ENCODE measurements at regions not wholly inside any gene's neighbourhood (a gene's known extent, or its start where the extent isn't known, plus 50 kb on each side); places are given as distances from the start of the nearest gene placed in this dataset.
"Not testable (repeated sequence)": the region's sequence is repeated elsewhere in the genome, so short reads cannot be mapped to it uniquely, and the experiment has no call there.

DNA sequence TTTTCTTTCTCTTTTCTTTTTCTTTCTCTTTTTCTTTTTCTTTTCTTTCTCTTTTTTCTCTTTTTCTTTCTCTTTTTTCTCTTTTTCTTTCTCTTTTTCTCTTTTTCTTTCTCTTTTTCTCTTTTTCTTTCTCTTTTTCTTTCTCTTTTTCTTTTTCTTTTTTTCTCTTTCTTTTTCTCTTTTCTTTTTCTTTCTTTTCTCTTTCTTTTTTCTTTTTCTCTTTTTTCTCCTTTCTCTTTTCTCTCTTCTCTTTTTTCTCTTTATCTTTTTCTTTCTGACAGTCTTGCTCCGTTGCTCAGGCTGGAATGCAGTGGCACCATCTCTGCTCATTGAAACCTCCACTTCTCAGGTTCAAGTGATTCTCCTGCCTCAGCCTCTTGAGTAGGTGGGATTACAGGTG lies 335.7 kb downstream of the SQOR start:
- no peak for DNase-seq

DNA sequence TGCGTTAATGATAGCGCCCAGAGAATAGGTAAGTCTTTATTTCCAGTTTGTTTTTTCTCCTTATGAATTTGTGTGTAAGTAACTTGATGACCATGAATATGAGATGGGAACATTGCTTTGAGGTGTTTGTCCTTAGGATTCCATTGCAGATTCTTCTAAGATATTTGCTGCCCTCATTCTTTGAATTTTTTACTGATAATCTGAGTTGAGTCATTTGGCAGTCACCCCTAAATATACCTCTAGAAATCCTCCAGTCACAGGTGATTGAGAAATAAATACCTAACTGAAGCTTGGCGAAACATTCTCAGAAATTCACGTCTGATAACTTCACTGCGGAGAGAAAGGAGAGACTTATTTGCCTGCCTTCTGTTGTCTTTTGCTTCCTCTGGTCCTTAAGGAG lies 345.5 kb downstream of the SQOR start:
- no peak for DNase-seq

DNA sequence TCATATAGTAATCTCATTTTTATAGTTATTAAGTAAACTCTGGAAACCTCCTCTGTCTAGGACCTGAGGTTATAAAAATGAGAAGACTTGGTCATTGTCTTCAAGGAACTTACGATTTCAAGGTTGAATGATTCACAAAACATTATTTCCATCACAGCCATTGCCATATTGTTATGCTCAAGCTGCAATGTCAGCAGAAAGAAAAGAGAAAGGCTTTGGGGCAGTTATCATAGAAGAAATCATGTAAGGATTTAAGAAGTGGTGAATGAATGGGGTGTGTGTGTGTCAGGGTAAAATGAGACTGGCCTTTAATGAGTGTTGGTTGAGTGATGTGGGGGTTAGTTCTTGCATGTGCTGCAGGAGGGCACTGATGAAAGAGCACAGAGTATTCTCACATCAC lies 346.8 kb downstream of the SQOR start:
- no peak for DNase-seq

DNA sequence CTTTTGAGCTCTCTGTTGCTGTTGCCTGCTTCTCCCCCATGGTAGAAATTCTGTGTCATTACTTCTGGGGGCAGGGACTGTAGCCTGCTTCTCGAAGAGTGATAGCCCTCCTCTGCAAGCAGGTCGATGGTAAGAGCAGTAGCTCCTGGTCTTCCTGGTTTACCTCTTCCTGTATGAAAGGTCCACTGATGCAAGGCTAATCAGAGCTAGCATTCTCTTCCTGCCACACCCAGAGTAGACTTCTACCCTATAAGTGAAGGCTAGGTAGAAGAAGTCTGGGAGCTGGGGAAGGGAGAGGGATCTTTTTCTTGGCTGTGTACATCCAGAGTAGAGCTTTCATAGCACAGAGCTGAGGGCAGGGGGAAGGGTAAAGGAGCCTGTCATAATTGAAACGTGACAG lies 357.0 kb downstream of the SQOR start:
- DNase-seq, result no peak

DNA sequence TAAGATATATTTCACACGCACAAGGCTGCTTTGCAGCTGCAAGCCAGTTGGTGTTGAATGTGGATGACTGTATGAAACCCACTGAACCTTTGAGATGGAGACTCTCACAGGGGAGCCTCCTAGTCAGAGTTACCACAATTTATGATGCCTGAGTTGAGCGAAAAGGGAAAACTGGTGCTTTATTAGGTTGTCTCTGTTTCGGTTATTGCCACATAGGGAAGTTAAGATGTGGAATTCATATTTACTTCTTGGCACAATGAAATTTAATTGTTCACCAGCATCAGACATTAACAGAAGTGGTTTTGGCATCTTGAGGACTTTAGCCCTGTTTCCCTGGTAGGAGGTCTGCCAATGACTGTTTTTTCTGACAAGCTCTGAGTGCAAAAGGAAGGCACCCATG lies 358.2 kb downstream of the SQOR start:
- no peak for DNase-seq

DNA sequence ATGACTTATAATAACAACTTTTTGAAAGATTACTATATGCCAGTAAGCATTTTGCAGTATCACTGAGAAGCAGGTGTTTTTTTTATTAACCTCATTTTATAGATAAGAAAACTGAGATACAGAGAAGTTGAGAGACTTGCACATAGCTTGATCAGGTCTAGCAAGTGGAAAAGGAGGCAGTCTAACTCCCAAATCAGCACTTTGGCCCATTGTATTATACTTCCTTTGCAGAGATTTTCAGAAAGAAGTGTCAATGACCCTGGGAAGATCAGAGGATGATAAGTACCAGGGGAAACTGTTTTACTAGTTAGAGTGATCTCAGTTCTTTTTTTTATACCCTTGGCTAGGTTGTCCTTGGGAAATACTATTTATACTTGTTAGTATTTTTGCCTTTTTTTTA lies 358.7 kb downstream of the SQOR start:
- DNase-seq, result no peak

DNA sequence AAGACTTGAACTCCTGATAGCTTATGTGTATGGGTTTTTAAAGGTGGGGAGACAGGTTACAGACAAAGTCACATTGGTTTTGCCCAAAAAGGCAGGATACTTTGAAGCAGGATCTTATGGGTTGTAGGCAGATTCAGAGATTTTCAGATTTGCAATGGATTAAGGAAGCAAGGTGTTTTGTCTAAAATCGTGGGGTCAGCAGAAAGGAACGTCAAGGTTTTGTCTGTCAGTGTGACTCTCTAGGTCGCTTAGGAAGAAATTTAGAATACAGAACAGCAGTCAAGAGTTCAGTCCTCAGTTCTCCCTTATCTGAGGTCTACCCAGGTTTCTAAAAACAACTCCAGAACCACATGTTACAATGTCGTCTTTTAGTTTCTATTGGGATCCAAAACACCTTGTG lies 361.0 kb downstream of the SQOR start:
- DNase-seq, result no peak

DNA sequence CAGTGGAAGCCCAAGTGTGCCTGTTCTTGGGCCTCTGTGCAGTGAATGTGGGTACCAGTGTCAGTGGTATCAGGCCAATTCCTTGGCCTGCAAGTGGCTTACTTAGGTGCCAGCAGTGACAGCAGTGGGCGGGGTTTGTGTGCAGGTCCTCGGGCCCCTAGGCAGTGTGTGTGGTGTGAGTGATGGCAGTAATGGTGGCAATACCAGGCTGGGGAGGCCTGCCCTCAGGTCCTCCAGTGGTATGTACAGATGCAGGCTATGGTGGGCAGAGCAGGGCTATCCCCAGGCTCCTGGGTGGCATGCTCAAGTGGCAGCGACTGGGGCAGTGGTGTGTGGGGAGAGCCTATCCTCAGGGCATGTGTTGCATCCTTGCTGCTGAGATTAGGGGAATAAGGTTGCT lies 379.7 kb downstream of the SQOR start:
- no peak for DNase-seq

DNA sequence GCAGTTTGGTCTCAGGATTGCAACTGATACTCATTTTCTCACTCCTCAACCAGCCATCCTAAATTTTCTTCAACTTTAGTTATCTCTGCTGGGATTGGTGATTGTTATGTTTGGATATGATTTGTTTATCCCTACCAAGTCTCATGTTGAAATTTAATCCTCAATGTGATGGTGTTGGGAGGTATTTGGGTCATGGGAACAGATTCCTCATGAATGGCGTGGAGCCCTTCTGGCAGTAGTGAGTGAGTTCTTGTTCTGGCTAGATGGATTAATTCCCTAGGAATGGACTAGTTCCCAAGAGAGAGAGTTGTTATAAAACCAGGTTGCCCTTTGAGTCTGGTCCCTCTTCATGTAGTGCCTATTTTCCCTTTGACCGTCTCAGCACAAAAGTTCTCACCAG lies 399.9 kb downstream of the SQOR start:
- no peak for DNase-seq

DNA sequence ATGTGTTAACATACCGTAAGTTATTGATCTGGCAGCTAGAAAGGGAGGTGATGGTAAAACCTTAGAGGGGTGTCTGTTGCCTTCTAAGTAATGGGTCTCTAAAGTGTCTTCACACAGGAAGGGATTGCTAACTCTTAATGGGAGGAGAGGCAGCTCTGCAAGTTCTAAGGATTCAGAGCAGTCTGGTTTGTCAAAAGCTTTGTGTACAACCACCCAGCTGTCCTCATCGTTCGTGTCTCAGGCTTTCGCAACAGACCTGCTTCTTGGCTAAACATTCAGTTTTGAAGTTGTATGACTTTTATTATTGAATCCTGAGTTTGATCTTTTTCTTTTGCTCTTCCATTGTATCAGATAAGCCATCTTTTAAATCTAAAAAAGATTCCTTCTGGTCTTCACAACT lies 404.9 kb downstream of the SQOR start:
- no peak for DNase-seq

DNA sequence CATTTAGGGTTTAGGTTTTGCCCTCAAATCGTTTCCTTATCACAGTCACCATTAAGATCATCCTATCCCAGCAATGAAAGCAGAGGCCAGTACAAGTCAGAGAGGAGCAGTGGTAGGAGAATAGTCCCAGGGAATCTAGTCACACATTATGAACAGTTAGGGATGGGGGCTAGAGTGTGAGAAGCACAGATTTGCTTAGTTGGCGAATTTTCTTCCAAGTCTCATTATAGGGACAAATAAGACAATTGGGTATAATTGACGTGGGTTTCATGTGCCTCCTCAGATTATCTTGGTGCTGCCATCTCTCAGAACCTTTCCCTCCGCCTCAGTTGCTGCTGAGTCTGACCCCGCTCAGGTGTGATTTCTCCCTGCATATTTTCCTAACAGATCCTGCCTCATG lies 407.1 kb downstream of the SQOR start:
- DNase-seq, result no peak

DNA sequence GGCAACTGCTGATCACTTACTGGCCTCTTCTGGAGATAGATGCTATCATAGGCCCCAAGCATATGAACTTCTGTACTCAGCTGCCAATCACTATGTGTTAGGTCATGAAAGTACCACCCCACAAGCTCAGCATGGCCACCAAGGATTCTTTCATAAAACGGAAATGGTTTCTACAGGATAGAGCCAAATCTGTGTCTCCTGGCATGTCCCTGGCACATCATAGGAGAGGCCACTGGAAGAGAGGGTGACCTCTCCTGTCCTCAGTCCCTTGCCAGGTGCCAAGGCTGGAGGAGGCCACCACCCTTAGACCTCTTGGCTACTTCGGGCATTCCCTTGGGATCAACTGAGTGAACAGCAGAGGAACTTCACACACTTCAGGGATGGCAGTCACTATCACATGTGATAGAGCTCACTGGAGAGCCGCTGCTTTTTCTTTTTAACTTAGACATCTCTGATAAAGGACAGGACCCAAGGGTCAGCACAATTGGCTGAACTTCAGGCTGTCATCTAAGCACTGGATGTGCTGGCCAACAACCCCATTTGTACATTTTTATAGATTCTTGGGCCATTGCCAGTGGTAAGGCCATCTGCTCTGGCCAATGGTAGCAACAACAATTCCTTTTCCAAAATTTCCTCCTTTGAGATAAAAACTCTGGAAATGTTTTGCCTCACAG lies 425.2 kb downstream of the SQOR start:
- DNase-seq, result no peak

DNA sequence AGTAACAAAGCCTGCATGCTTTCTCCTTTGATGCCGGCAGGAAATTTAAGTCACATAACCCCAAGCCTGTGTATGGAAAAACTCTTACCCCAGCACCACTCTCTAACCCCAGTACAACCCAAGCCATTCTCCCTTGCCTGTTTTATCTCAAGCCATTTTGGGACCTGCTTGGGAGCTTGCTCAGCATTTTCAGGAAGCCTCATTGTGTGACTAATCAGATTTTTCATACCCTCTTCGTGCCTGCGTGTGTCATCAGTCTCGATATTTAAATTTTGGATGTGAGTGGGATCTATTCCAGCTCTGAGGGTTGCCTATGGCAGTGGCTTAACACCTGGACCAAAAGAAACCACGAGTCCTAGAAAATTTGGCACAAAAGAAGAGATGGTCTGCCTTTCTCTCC lies 426.2 kb downstream of the SQOR start:
- no peak for DNase-seq

DNA sequence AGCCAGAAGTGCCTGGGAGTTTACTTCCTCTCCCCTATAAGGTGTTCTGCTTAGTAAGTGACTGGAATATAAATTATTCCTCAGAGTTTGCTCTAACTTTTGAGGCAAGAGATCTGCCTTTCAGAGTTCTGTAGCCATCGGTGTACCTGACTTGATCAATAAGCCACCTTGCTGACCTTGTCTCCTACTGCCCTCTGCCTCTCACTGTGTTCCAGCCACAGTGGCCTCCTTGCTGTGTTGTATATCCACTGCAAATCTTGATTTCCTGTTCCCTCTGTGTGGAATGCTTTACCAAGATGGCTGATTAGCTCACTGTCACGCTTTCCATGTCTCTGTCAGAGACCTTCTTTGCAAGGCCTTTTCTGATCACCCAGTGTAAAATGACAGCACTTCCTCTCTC lies 442.4 kb downstream of the SQOR start:
- no peak for DNase-seq

DNA sequence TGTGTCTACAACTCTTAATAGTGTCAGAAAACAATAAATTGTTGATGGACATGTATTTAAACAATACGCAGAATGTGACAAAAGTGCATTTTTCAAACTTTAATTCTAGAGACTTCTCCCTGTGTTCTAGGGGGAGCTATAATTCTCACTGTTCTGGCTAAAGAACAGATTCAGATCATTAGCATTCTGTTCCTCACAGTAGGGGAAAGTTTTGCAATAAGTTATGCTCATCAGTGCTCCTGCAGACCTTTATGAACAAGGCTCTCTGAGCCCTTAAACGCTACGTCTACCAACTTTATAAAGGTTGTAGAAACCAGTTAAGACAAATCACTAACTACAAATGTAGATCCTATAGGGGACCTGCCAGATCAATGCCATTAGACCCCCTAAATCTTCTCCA lies 444.2 kb downstream of the SQOR start:
- no peak for DNase-seq

DNA sequence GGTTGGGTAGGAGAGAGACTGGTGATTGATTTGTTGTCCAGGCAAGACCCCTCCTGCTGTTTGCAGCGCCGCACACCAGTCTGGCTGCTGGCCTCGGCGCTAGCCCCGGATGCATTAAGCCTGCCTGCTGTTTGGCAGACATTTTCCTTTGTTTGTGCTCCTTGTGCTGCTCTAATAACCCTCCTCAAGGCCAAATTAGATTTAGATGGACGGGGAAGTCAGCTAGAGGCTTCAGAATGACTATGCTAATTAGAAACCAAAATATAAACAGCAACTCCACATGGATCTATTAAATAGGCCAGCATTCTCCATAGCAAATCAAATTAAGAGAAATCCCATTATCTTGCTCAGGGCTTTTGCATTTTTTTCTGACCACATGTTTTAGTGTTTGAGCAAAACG lies 445.2 kb downstream of the SQOR start:
- no peak for DNase-seq

DNA sequence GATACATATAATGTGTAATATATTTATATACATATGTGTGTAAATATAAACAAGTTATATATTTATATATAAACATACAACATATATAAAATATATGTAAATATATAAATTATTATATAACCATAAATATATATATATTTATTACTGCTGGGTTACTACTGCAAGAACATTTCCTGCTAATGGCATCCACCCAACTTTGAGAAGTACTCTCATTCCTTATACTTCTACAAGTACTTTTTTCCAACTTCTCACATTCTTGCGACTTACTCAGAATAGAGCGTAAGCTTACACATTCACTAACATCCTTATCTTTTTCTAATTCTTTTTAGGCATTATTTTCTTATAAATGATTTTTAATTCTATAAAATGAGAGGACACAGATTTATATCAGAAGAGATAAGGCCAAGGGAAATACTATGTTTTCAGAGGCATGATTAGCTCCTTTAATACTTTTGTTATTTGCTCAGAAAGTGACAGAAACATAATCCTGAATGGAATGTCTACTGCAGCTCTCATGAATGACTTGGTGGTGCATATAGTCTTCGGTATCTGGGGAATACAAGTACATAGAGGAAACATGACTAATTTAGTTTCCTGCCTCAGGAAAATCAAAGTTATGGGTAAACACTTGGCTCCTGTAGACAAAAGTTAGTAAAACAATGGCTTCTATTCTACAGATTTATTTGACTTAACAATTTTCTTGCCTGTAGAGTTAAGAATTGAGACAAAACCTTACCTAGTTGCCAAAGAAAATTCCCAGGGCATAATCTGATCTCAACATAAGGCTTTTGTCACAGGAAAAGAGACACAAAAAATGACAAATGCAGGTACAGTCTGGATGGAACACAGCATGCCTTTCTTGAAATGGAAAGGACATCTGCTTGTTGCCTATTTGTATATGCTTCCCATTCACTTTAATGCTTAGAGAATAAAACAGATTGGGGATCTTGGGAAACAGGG lies 453.9 kb downstream of the SQOR start:
- DNase-seq, result no peak

DNA sequence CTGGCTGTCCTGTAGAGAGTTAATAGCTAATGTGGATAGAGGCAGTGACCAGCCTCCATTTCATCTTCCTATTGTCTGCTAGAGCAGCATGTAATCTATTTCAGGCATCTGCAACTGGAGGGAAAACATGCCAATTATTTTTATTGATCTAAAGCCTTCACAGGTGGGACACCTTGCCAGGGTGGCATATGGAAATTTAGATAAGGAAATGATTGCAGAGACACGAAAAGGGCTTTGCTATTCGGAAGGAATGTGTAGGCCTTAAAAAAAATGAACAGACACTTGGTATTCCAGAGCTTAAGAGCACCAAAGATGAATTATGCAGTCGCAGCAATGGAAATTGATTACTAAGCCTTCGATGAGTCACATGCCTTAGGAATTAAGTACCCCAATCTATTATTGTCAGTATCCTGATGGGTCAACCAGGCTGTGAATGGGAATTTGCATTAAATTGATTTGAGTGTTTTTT lies 454.7 kb downstream of the SQOR start:
- no peak for DNase-seq

DNA sequence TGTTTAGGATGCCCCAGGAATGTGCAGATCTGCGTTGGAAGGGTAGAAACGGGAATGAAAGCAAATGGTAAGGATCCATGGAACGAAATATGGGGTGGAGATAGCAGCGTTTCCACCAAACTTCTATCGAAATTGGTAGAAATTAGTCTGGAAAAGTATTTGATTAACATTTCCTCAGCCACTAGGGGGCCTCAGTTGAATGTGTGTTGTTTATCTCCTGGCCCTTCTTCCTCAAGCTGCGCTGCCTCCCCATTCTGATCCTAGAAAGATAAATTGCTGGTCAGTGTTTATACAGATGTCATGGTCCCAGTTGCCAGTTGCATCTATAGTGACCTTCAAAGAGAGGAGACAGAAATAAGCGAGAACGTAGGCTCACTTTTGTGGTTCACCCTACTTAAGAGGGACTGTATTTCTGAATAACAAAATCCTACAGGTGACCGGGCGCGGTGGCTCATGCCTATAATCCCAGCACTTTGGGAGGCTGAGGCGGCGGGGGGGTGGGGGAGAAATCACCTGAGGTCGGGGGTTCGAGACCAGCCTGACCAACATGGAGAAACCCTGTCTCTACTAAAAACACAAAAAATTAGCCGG lies 457.1 kb downstream of the SQOR start:
- DNase-seq, result peak; percentile 4

DNA sequence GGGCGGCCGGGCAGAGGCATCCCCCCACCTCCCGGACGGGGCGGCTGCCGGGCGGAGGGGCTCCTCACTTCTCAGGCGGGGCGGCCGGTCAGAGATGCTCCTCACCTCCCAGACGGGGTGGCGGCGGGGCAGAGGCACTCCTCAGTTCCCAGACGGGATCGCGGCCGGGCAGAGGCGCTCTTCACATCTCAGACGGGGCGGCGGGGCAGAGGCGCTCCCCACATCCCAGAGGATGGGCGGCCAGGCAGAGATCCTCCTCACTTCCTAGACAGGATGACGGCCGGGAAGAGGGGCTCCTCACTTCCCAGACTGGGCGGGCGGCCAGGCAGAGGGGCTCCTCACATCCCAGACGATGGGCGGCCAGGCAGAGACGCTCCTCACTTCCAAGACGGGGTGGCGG lies 463.2 kb downstream of the SQOR start:
- not testable (repeated sequence) for DNase-seq

DNA sequence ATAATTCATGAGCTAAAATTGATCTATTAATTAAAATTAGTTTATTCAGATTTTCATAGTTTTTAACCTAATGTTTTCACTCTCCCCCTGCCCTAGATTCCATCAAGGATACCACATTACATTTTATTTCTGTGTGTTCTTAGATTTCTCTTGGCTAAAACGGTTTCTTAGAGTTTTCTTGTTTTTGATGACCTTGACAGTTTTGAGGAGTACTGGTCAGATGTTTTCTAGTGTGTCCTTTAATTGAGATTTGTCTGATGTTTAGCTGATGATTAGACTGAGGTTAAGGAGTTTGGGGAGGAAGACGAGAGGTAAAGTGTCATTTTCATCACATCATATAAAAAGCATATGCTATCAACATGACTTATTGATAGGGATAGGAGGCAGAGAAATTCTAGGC lies 475.9 kb downstream of the SQOR start:
- DNase-seq, result no peak

DNA sequence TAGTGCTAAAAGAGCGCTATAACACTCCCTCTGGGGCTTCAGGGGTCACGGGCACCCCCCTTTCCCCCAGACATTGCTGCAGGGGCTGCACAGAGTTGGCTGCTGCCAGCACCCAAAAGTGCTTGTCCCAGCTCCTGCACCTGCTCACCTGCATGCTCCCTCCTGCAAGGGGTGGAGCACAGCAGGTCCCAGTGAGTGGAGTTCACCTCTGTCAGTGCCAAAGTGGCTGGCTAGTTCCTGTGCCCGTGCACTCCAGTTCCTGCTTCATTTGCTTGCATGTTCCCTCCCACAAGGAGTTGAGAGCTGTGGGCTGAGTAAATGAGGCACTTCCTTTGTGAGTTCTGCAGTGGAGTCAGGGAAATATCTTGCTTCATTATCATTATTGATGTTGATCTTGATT lies 476.9 kb downstream of the SQOR start:
- DNase-seq, result no peak

DNA sequence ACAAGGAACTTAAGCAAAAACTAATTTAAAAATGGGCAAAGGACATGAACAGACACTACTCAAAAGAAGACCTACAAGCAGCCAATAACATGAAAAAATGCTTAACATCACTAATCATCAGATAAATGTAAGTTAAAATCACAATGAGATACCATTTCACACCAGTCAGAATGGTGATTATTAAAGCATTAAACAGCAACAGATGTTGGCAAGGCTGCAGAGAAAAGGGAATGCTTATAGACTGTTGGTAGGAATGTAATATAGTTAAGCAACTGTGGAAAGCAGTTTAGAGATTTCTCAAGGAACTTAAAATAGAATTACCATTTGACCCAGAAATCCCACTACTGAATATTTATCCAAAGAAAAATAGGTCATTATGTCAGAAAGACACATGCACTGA lies 482.2 kb downstream of the SQOR start:
- no peak for DNase-seq

DNA sequence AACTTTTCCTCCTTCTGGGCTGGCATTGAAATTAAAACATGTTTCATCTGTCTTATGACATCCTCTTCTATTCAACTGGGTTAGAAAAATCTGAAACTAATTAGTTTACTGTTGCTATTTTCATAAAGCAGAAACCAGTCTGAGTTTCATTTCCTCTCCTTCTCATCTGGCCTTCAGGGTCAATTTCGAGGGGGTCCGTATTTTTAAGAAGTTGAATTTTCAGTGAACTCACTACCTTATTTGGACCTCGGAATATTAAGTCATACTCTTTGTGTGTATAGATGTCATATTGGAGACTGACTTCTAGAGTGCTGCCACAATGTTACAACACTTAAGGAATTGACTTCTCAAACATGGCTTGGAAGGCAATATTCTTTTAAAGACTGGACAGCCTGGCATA lies 485.9 kb downstream of the SQOR start:
- no peak for DNase-seq

Data from inflammatory macrophage treated with lipopolysaccharide for 4 hours (primary cell).